Osteocyte (in vitro differentiated cells): ENCODE measurements at regions not wholly inside any gene's neighbourhood (a gene's known extent, or its start where the extent isn't known, plus 50 kb on each side); places are given as distances from the start of the nearest gene placed in this dataset.

Experiments
- DNase-seq: peaks from one replicate; pipeline ENCODE4 v3.0.0; 2021; ENCODE audit warnings: mixed read lengths; ENCODE audit not compliant: unreplicated experiment; ENCODE audit errors: extremely low spot score
- H3K27ac Mint-ChIP-seq: one replicate; pipeline ENCODE4 v1.8.0; 2021; ENCODE audit warnings: mild to moderate bottlenecking, mixed read lengths; ENCODE audit not compliant: unreplicated experiment
- H3K27me3 Mint-ChIP-seq: one replicate; pipeline ENCODE4 v1.8.0; 2021; ENCODE audit warnings: mixed read lengths; ENCODE audit not compliant: unreplicated experiment
- H3K36me3 Mint-ChIP-seq: one replicate; pipeline ENCODE4 v1.8.0; 2021; ENCODE audit warnings: mixed read lengths; ENCODE audit not compliant: unreplicated experiment
- H3K4me1 Mint-ChIP-seq: one replicate; pipeline ENCODE4 v1.8.0; 2021; ENCODE audit warnings: mixed read lengths; ENCODE audit not compliant: unreplicated experiment
- H3K4me3 Mint-ChIP-seq: one replicate; pipeline ENCODE4 v1.8.0; 2021; ENCODE audit warnings: mild to moderate bottlenecking, moderate library complexity, mixed read lengths; ENCODE audit not compliant: unreplicated experiment
- H3K9me3 Mint-ChIP-seq: one replicate; pipeline ENCODE4 v1.8.0; 2021; ENCODE audit warnings: mixed read lengths; ENCODE audit not compliant: unreplicated experiment
- CTCF ChIP-seq: fragments of 200-600 bp; sonication (generic); IDR thresholded peaks from 2 replicates; pipeline ENCODE4 v1.5.0; 2021; ENCODE audit warnings: antibody characterized with exemption, mild to moderate bottlenecking, moderate library complexity

GRCh38 chr6:66245231-66245630 lies 538.2 kb upstream of the EYS start:
- peaks cover 16% of the 10 kb centered on the region for H3K9me3 Mint-ChIP-seq
- no peak overlapping the region for H3K4me3 Mint-ChIP-seq
- no peak for TF ChIP-seq CTCF

DNA sequence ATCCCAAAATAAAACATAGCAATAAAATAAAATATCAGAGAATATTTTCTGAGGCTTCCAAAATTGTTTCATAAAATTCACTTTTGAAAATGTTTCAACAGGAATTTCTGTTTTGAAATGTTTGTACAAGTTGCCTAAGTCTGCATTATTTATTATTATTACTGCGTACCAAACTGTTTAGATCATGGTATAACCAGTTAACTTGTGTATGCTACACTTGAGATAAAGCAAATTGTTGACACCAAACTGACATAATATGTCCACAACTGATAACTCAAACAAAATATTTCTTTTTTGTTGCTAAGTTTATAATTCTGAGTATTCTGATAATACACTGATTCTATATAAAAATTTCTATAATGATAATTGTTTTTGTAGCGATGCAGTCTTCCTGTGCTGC lies 531.8 kb upstream of the EYS start:
- H3K27ac Mint-ChIP-seq, result no peak overlapping the region
- no peak for TF ChIP-seq CTCF
- H3K4me1 Mint-ChIP-seq, result no peaks in the 10 kb centered on the region
- H3K9me3 Mint-ChIP-seq, result no peaks in the 10 kb centered on the region
- H3K27me3 Mint-ChIP-seq, result no peaks in the 10 kb centered on the region
- H3K36me3 Mint-ChIP-seq, result no peaks in the 10 kb centered on the region
- no peak for DNase-seq
- H3K4me3 Mint-ChIP-seq, result no peak overlapping the region

More at GRCh38 chr6:66245231-66245630, 538.2 kb upstream of the EYS start:
- Mint-ChIP-seq H3K27ac (no peak overlapping the region), H3K4me1 (no peaks in the 10 kb centered on the region), H3K27me3 (no peaks in the 10 kb centered on the region), H3K36me3 (no peaks in the 10 kb centered on the region)
- DNase-seq, result no peak

DNA sequence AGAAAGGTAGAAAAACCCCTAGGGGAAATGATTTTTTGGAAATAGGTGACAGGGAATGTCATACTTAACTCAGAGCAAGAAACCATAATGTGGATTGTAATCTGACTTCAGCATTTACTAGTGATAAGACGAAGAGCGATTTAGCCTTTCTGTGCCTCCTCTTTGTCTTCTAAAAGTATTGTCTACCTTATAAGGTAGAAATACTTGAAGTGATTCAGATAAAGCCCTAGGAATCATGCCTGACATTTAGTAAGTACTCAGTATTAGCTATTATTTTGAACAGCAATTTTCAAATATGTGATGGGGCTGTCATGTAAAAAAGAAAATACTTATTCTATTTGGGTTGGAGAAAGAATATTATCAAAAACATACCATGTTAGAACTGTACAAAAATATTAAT lies 525.9 kb upstream of the EYS start:
- Mint-ChIP-seq H3K4me3 (no peak overlapping the region), H3K4me1 (no peaks in the 10 kb centered on the region), H3K9me3 (no peaks in the 10 kb centered on the region), H3K27ac (no peak overlapping the region), H3K27me3 (no peaks in the 10 kb centered on the region), H3K36me3 (no peaks in the 10 kb centered on the region)
- no peak for TF ChIP-seq CTCF
- DNase-seq, result no peak

DNA sequence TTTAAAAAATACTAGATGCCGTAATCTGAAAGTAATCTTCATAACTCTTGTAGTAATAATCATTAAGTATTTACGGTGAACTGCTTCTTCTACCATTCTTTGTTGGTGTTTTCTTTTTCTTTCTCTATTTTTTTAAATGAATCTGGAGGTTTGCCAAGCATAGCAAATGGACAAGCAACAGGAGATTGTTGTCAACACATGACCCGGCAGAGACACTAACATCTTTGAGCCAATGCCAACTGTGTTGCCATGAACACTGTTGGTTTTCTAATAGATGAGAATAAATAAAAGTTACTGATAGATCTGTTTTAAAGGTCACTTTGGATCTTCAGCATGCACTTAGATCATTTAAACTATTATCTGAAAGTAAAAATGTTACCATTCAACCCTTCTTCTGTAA lies 523.6 kb upstream of the EYS start:
- Mint-ChIP-seq H3K27ac (no peak overlapping the region), H3K4me3 (no peak overlapping the region), H3K4me1 (no peaks in the 10 kb centered on the region), H3K9me3 (no peaks in the 10 kb centered on the region), H3K27me3 (no peaks in the 10 kb centered on the region), H3K36me3 (no peaks in the 10 kb centered on the region)
- TF ChIP-seq CTCF, result no peak
- no peak for DNase-seq

GRCh38 chr6:66226109-66226508 lies 519.1 kb upstream of the EYS start:
- Mint-ChIP-seq H3K27ac (no peak overlapping the region), H3K9me3 (no peaks in the 10 kb centered on the region), H3K36me3 (no peaks in the 10 kb centered on the region), H3K4me3 (no peak overlapping the region), H3K27me3 (no peaks in the 10 kb centered on the region), H3K4me1 (no peaks in the 10 kb centered on the region)
- TF ChIP-seq CTCF, result no peak
- no peak for DNase-seq
